ENCODE measurements at regions not wholly inside any gene's neighbourhood (a gene's known extent, or its start where the extent isn't known, plus 50 kb on each side); places are given as distances from the start of the nearest gene placed in this dataset.

DNA sequence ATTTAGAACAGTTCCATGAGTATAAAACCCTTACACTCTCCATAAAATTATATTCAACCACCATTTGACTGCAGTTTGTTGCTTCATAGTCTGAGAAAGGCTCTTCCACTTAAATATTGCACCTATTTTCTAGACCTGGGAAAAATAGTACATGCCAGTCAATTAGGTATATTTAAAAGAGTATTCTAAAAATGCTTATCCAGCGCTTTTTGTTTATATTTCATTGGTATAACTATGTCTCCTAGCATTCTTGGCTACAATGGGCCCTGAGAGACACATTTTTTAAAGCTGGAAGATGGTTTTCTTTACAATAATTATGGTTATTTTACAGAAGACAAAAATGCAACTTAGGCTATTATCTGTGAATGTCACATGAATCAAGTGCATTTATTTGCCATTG, 439.4 kb downstream of the KCNJ18 start:
- DNase-seq (ENCODE audit: extremely low spot score), result no peak
- POLR2A ChIA-PET, result no interaction called here
- CTCF ChIA-PET, result no interaction called here
- TF ChIP-seq LEF1 (IDR thresholded peaks at IDR 0.05; ENCODE audit: borderline replicate concordance) (no peak), ARNT (IDR thresholded peaks at IDR 0.05) (no peak), SP1 (IDR thresholded peaks at IDR 0.05) (no peak), ZNF384 (IDR thresholded peaks at IDR 0.05) (no peak), FOXK2 (IDR thresholded peaks at IDR 0.05) (no peak), NFRKB (IDR thresholded peaks at IDR 0.05) (no peak)
- TF ChIP-seq, protein P1, sequence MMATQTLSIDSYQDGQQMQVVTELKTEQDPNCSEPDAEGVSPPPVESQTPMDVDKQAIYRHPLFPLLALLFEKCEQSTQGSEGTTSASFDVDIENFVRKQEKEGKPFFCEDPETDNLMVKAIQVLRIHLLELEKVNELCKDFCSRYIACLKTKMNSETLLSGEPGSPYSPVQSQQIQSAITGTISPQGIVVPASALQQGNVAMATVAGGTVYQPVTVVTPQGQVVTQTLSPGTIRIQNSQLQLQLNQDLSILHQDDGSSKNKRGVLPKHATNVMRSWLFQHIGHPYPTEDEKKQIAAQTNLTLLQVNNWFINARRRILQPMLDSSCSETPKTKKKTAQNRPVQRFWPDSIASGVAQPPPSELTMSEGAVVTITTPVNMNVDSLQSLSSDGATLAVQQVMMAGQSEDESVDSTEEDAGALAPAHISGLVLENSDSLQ (IDR thresholded peaks at IDR 0.05), result no peak

DNA sequence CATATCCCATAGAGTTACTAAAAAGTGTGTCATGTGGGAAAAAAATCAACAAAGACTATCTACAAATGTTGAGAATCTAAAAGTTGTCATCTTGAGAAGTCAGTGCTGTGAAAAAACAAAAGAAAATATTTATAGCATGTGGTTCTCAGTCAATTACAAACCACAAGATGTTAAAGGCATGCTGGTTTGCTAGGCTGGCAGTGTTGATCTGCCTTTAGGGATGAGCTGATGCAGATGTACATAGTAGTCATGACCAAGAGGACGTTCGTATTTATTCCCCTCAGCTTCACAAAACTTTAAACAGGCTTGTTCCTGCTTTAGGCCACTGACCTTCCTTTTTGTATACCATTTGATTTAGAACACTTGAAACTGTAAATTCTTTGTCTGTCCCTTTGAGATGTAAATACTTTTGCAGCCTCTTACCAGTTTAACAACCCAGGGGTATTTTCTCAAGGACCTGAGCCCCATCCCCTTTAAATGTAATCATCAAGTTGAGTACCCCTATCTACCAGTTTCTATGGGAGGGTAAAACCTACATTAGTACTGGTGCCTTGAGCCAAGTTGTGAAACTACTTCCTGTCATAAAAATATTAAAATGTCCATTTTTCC, 446.6 kb downstream of the KCNJ18 start:
- ChIA-PET POLR2A (no interaction called here), CTCF (no interaction called here)
- no peak for DNase-seq (ENCODE audit: extremely low spot score)
- TF ChIP-seq HDGF (IDR thresholded peaks at IDR 0.05; ENCODE audit: borderline replicate concordance), result no peak
- TF ChIP-seq, protein P1 (IDR thresholded peaks at IDR 0.05), result no peak
- TF ChIP-seq ZNF384 (IDR thresholded peaks at IDR 0.05), result no peak
- TF ChIP-seq FOXK2 (IDR thresholded peaks at IDR 0.05), result no peak
- no peak for TF ChIP-seq CTBP1 (IDR thresholded peaks at IDR 0.05; ENCODE audit: borderline replicate concordance)
- no peak for TF ChIP-seq FOXM1 (IDR thresholded peaks at IDR 0.05; ENCODE audit: borderline replicate concordance)
- TF ChIP-seq SUZ12 (IDR thresholded peaks at IDR 0.05), result no peak
- no peak for TF ChIP-seq BHLHE40 (IDR thresholded peaks at IDR 0.05; ENCODE audit: borderline replicate concordance)
- no peak for TF ChIP-seq L3MBTL2 (conservative IDR thresholded peaks at IDR 0.05)
- TF ChIP-seq FOXA1 (IDR thresholded peaks at IDR 0.05), result no peak
- no peak for TF ChIP-seq LEF1 (IDR thresholded peaks at IDR 0.05; ENCODE audit: borderline replicate concordance)
- TF ChIP-seq SP1 (IDR thresholded peaks at IDR 0.05), result no peak

DNA sequence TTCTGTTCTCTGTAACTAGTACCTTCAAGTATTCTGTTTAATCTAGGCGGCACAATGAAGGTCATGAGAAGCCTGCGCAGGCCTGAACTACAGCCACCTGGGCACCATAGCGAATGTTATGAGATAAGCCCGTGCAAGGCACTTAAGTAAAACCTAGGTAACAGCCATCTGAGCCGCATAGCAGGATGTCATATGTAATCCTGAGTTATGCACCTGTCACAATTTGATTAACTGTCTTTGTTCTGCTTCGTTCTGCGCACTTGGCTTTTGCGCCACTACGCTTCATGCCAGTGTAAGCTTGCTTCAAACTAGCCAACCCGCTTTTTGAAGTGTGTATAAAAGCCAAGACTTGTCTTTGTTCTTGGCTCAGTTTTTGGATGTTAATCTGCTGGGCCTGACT, 449.8 kb downstream of the KCNJ18 start:
- ChIA-PET CTCF (no interaction called here), POLR2A (no interaction called here)
- no peak for DNase-seq (ENCODE audit: extremely low spot score)
- TF ChIP-seq HDGF (IDR thresholded peaks at IDR 0.05; ENCODE audit: borderline replicate concordance) (no peak), FOXA1 (IDR thresholded peaks at IDR 0.05) (no peak), LEF1 (IDR thresholded peaks at IDR 0.05; ENCODE audit: borderline replicate concordance) (no peak), ARNT (IDR thresholded peaks at IDR 0.05) (no peak), TARDBP (IDR thresholded peaks at IDR 0.05) (no peak), ELF4 (IDR thresholded peaks at IDR 0.05) (no peak), CTBP1 (IDR thresholded peaks at IDR 0.05; ENCODE audit: borderline replicate concordance) (no peak), FOXK2 (IDR thresholded peaks at IDR 0.05) (no peak), NFRKB (IDR thresholded peaks at IDR 0.05) (no peak), ZNF384 (IDR thresholded peaks at IDR 0.05) (no peak), SP1 (IDR thresholded peaks at IDR 0.05) (no peak)
- TF ChIP-seq, protein P1 (IDR thresholded peaks at IDR 0.05), result no peak

DNA sequence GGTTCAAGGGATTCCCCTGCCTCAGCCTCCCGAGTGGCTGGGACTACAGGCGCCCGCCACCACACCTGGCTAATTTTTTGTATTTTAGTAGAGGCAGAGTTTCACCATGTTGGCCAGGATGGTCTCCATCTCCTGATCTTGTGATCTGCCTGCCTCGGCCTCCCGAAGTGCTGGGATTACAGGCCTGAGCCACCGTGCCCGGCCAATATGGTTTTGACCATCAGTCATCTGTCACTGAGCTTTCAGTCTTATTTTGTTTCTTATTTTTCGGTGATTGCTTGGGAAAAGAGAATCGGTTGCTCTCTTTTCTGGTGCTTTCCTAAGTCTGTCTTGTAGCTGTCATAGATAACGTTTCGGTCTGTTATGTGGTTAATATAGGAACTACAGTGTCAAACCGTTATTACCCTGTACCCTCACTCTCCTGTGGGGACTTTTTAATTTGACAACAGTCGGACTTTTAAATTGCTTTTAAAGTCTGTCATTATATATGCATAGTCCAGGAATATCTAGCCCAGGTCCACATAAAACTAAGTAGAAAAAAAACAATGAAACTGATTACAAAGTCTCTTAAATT, 453.4 kb downstream of the KCNJ18 start:
- CTCF ChIA-PET, result no interaction called here
- TF ChIP-seq TARDBP (IDR thresholded peaks at IDR 0.05) (no peak), ELF4 (IDR thresholded peaks at IDR 0.05) (no peak), SP1 (IDR thresholded peaks at IDR 0.05) (no peak), SUZ12 (IDR thresholded peaks at IDR 0.05) (no peak), LEF1 (IDR thresholded peaks at IDR 0.05; ENCODE audit: borderline replicate concordance) (no peak)
- no peak for DNase-seq (ENCODE audit: extremely low spot score)
- POLR2A ChIA-PET, result no interaction called here

DNA sequence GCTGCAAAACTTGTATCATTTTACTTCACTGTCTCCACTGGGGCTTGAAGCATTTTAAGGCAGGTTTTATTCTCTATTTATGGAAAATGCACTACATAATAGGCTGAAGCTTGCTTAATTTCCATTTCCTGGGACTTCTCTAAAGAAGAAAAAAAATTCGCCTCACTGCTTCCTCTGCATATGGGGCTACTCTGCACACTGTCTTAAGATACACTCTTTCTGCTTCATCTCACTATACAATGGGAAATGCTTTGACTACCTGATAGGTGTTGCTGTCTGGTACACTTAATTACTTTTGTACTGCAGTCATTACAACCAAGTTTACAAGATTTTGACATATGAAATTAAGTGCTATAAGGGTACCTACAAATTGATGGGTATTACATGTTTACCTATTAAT, 466.0 kb downstream of the KCNJ18 start:
- ChIA-PET POLR2A (no interaction called here), CTCF (no interaction called here)
- no peak for TF ChIP-seq ZNF384 (IDR thresholded peaks at IDR 0.05)
- no peak for TF ChIP-seq NFRKB (IDR thresholded peaks at IDR 0.05)
- no peak for TF ChIP-seq SUZ12 (IDR thresholded peaks at IDR 0.05)
- DNase-seq (ENCODE audit: extremely low spot score), result no peak

DNA sequence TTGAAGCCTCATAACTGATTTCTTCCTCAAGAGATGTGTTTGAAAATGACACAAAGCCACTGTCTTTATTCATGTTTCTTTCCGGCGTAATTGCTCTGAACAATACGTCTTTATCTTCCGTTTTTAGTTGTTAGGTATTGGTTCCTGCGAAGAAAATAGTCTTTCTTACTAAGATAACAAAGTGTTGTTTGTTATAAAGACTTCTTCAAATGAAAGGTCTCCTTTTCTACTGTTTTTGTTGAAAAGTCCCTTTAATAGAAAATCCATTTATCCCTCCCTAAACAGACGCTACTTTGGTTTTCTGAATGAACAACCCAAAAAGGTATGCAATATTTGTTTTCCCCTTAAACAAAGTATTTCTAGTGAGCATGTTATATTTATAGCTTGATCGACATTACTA, 469.1 kb downstream of the KCNJ18 start:
- ChIA-PET POLR2A (no interaction called here), CTCF (no interaction called here)
- TF ChIP-seq FOXA1 (IDR thresholded peaks at IDR 0.05) (no peak), ARNT (IDR thresholded peaks at IDR 0.05) (no peak), SP1 (IDR thresholded peaks at IDR 0.05) (no peak), FOXM1 (IDR thresholded peaks at IDR 0.05; ENCODE audit: borderline replicate concordance) (no peak), LEF1 (IDR thresholded peaks at IDR 0.05; ENCODE audit: borderline replicate concordance) (no peak), SUZ12 (IDR thresholded peaks at IDR 0.05) (no peak), ELF4 (IDR thresholded peaks at IDR 0.05) (no peak), L3MBTL2 (conservative IDR thresholded peaks at IDR 0.05) (no peak), HDGF (IDR thresholded peaks at IDR 0.05; ENCODE audit: borderline replicate concordance) (no peak), BHLHE40 (IDR thresholded peaks at IDR 0.05; ENCODE audit: borderline replicate concordance) (no peak), CTBP1 (IDR thresholded peaks at IDR 0.05; ENCODE audit: borderline replicate concordance) (no peak), FOXK2 (IDR thresholded peaks at IDR 0.05) (no peak), TARDBP (IDR thresholded peaks at IDR 0.05) (no peak), ZNF384 (IDR thresholded peaks at IDR 0.05) (no peak), NFRKB (IDR thresholded peaks at IDR 0.05) (no peak)
- TF ChIP-seq, protein P1 (IDR thresholded peaks at IDR 0.05), result no peak
- DNase-seq (ENCODE audit: extremely low spot score), result no peak

Measured in HEK293T (cell line).